ENCODE measurements at regions not wholly inside any gene's neighbourhood (a gene's known extent, or its start where the extent isn't known, plus 50 kb on each side); places are given as distances from the start of the nearest gene placed in this dataset.

- no peaks in the 10 kb centered on the region for H3K27me3 Mint-ChIP-seq (ENCODE audit: low read depth, poor library complexity)
- no peak for TF ChIP-seq CTCF (IDR thresholded peaks at IDR 0.05)
- H3K27ac Mint-ChIP-seq, result no peak overlapping the region
- no peak overlapping the region for H3K4me3 Mint-ChIP-seq
- DNase-seq, result no peak
- H3K9me3 Mint-ChIP-seq, result no peaks in the 10 kb centered on the region
- H3K36me3 Mint-ChIP-seq (ENCODE audit: low read depth), result no peaks in the 10 kb centered on the region
- no peaks in the 10 kb centered on the region for H3K4me1 Mint-ChIP-seq
Measured at GRCh38 chr14:87331991-87332390, 661.0 kb downstream of the GALC start.

DNA sequence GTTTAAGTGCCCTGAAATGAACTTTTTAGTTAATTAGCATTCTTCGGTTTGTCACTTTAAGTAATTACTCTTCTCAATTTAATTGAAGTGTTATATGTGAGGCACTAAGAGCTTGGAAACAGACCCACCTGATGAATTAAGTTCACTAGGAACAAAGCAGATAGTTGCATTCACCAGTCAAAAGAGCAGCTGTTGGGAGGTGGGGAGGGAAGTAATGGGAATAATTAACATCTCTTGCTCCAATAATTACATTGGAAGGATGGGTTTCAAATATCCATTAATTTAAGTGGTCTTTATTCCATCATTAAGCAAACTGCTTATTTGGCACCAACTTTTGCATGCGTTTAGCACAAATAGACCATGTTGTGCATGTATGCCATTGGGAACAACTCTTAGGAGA is 667.2 kb downstream of the GALC start:
- Mint-ChIP-seq H3K9me3 (no peaks in the 10 kb centered on the region), H3K4me1 (no peaks in the 10 kb centered on the region), H3K27ac (no peak overlapping the region), H3K36me3 (ENCODE audit: low read depth) (no peaks in the 10 kb centered on the region), H3K4me3 (no peak overlapping the region), H3K27me3 (ENCODE audit: low read depth, poor library complexity) (peaks cover 4% of the 10 kb centered on the region)
- no peak for DNase-seq
- TF ChIP-seq CTCF (IDR thresholded peaks at IDR 0.05), result no peak

- Mint-ChIP-seq H3K36me3 (ENCODE audit: low read depth) (no peaks in the 10 kb centered on the region), H3K4me3 (no peak overlapping the region), H3K27me3 (ENCODE audit: low read depth, poor library complexity) (peaks cover 6% of the 10 kb centered on the region), H3K9me3 (no peaks in the 10 kb centered on the region), H3K4me1 (no peaks in the 10 kb centered on the region), H3K27ac (no peak overlapping the region)
- TF ChIP-seq CTCF (IDR thresholded peaks at IDR 0.05), result no peak
- DNase-seq, result no peak
Measured at GRCh38 chr14:87323191-87323590, 669.8 kb downstream of the GALC start.

DNA sequence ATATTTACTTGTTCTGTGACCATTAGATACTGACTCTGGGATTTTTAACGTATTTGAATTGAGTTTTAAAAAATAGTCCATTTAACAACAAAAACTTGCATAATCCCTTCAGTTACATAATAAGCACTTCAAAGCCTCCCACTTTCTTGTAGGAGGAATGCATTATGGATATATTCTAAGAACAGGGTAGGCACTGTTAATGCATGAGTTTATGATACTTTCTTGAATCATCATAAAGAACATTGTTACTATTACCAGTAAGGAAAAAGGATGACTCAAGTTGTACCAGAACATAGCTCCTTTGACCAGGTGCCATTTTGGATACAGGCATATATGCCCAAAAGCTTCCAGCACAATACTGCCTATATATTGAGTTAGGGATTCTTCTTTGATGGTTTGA is 671.4 kb downstream of the GALC start:
- Mint-ChIP-seq H3K36me3 (ENCODE audit: low read depth) (no peaks in the 10 kb centered on the region), H3K27ac (no peak overlapping the region), H3K9me3 (no peaks in the 10 kb centered on the region), H3K4me3 (no peak overlapping the region), H3K27me3 (ENCODE audit: low read depth, poor library complexity) (peaks cover 4% of the 10 kb centered on the region), H3K4me1 (no peaks in the 10 kb centered on the region)
- no peak for DNase-seq
- TF ChIP-seq CTCF (IDR thresholded peaks at IDR 0.05), result no peak

DNA sequence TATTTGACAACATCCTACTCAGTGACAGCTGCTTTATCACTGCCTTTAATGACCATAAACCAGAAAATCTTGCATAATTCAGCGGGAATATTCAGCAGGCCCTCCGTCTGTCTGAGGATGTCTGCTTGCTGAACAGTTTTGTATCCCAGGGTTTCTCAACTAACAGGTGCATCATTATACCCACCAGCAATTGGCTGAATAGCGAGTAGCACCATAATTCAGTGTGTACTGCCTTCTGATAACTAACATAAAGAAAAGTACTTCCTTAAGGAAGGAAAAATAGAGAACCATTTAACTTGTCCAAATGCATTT is 680.1 kb downstream of the GALC start:
- Mint-ChIP-seq H3K4me3 (no peak overlapping the region), H3K4me1 (no peaks in the 10 kb centered on the region), H3K27me3 (ENCODE audit: low read depth, poor library complexity) (peaks cover 9% of the 10 kb centered on the region), H3K36me3 (ENCODE audit: low read depth) (no peaks in the 10 kb centered on the region), H3K9me3 (no peaks in the 10 kb centered on the region), H3K27ac (no peak overlapping the region)
- no peak for TF ChIP-seq CTCF (IDR thresholded peaks at IDR 0.05)
- no peak for DNase-seq

DNA sequence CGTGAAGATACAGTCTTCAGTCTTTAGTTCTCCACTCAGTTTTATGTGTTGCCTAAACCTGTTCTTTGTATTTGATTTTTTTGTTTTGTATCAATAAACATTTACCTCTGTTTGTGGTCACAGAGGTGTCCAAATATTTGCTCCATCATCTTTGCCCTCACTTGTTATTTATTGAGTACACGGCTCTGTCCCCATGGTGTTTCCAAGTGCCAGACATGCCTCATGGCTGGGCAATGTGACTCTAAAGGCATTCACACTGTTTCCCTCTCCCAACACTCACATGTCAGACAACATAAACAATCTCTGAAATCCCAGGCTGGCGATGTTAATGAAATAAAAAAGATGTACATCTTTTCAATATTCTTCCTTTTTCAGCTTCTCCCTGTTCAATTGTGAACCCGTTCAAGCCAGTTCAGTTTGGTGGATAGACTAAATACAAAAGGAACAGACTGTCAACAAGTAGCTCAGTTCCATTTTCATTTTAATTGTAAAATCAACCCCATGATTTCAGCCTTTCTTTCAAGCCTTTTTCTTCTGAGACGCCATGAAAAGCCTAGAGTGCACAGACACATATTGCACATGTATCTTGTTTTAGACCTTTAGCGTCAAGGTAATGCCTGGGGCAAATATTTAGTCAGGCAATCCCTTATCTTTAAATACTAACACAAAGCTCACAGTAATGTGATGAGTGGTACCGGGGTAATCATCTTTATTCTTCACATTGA is 680.7 kb downstream of the GALC start:
- no peak for DNase-seq
- H3K4me1 Mint-ChIP-seq, result no peaks in the 10 kb centered on the region
- no peak overlapping the region for H3K4me3 Mint-ChIP-seq
- H3K27ac Mint-ChIP-seq, result no peak overlapping the region
- H3K36me3 Mint-ChIP-seq (ENCODE audit: low read depth), result no peaks in the 10 kb centered on the region
- no peak for TF ChIP-seq CTCF (IDR thresholded peaks at IDR 0.05)
- H3K27me3 Mint-ChIP-seq (ENCODE audit: low read depth, poor library complexity), result peaks cover 9% of the 10 kb centered on the region
- H3K9me3 Mint-ChIP-seq, result no peaks in the 10 kb centered on the region

All from nephron progenitor cell (in vitro differentiated cells).